GM19395 (cell line): ENCODE measurements at regions not wholly inside any gene's neighbourhood (a gene's known extent, or its start where the extent isn't known, plus 50 kb on each side); places are given as distances from the start of the nearest gene placed in this dataset.
"Not testable (repeated sequence)": the region's sequence is repeated elsewhere in the genome, so short reads cannot be mapped to it uniquely, and the experiment has no call there.

Source experiments
- ATAC-seq: cut with Tn5 transposase; IDR thresholded peaks from one replicate; pipeline ENCODE4 v1.9.1; 2021; ENCODE audit warnings: mild to moderate bottlenecking, moderate library complexity; ENCODE audit not compliant: unreplicated experiment

DNA sequence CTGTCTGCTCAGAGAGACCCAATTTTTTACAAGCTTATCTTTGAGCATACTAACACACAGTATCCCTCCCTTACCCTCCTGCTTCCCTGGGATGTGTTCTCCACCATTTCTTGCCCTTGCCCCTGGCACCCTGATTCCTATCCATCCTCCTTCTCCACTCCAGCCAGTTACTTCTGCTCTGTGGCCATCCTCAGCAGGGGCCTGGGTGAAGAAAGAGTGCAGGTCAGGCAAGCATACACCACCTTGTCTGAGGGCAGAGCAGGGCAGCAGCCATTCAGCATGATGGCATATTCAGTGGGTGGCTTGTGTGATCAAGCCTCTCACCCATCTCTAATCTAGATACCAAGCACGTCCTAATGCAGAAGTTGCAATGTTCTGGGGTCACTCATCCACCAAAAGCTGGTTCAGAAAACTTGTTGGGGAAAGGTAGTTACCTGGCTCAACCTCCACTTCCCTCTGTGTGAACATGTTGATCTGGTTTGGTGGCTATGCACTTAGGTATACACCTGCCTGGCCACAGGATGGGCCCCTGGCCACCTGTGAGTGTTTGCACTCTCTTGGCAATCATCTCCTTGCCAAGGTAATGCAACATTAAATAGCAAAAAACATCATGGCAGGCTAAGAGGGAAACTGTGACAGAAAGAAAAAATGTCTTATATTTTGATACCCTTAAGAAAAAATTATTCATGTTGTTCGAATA, 900.3 kb upstream of the MIR17HG start:
- ATAC-seq, result no peak

DNA sequence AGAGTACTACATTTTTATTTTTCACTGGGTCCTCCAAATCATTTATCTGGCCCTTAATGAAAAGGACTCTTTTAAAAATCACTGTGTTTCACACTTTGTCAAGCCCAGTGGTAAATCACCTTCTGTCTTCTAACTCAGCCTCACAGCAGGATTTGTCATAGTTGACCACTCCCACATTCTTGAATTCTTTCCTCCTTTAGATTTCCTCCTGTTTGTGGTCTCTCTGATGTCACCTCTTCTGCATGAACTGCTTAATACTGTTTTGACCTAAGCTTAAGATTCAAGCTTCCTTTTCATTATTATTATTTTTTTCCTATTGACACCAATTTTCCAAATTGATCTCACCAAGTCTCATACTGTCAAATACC, 899.8 kb upstream of the MIR17HG start:
- no peak for ATAC-seq

DNA sequence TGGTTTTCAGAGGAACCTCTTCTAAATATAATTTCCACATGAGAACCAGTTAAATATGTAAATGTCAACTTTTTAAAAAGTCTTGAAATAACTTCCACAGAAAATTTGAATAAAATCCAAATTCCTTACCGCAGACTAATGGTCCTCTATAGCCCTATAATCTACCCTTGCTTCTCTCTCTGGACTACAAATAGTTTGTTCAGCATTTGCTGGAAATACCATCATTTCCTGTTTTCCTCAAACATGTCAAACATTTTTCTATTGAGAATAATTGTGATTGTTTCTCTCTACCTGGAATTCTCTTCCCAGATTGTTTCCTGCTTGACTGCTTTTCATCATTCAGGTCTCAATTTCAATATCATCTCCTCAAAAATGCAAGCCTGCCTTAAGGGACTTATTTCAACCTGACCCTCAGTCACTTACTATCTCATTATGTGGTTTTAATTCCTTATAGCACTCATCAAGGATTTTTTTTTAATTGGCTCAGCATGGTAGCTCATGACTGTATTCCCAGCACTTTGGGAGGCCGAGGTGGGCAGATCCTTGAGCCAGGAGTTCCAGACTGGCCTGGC, 898.9 kb upstream of the MIR17HG start:
- ATAC-seq, result no peak

DNA sequence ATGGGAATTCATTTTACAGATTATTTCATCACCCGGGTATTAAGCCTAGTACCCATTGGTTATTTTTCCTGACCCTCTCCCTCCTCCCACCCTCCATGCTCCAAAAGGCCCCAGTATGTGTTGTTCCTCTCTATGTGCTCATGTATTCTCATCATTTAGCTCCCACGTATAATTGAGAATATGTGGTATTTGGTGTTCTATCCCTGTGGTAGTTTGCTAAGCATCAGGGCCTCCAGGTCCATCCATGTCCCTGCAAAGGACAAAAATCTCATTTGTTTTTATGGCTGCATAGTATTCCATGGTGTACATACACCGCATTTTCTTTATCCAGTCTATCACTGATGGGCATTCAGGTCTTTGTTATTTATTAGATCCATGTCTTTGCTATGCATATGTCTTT, 894.1 kb upstream of the MIR17HG start:
- no peak for ATAC-seq

DNA sequence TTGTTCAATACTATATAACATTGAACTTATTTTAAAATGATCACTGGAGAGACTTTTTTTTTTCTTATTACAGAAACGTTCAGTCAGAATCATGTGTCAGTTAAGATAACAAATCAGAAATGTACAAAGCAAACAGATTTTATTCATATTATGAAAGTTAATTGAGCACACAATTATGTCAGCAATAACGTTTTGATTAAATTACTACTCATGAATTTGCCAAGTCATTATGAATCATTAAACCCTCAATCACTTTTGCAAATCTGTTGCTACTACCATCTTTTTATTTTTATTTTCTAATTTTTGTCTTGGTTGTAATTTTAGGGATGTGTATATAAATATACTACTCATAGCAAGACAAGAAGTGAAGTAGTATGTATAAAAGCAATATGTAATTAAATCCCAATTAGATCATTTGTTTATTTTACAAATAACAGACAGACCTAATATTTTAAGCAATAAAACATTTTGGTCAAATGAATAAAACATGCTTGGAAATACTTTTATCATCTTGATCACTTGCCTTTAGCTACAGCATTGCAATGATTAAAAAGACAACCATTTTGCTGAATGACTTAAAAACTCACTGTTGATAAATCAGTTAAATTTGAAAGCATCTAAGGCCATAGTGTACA, 893.4 kb upstream of the MIR17HG start:
- ATAC-seq, result no peak

DNA sequence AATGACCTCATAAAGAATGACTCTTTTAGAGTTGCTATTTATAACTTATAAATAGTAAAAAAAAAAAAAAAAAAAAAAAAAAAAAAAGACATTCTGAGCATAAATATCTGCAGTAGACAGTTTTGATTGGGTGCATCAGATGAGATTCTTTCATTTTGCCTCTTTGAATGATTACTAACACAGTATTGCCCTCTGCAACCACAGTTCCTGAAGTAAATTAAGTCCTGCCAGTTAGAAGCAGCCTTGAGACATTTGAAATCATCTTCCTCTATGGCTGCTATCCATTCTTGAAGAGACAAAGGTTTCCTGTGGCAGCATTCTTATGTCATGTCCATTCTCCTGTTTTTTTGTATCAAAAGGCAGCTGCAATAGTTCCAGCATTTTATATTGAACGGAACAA, 892.4 kb upstream of the MIR17HG start:
- ATAC-seq, result no peak

DNA sequence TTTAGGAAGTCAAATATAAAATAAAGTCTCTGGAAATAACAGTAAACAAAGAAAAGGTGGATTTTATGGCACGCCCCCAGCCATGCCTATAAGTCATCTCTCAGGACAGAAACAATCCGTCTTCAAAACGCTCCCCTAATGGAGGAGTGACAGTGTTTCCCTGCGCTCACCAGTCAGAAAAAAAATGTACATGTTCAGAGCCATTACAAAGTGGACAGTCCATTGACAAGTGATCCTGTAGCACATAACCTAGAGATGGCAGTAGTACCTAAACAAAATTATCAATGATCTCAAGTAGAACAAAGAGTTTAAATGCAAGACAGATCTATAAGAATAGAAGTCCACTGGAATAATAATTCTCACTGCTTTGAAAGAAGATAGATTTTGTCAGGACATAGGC, 891.7 kb upstream of the MIR17HG start:
- ATAC-seq, result no peak

DNA sequence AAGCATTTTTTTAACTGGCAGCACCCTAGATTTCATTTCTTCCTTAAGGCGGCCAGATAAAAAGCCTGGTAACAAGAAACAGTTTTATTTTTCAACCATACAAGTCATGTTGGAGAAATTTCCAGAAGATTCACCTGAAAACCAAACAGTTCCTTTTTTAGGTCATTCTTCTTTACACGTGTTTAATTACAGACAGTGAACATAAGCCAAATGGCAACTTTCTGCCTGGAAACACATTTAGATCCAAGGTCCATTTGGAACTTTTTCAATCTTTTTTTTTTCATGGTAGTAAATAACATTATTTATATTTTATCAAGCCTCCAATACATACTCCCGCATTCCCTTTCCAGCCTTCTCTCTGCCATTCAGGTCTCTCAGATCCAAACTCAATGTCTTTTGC, 886.1 kb upstream of the MIR17HG start:
- ATAC-seq, result no peak

DNA sequence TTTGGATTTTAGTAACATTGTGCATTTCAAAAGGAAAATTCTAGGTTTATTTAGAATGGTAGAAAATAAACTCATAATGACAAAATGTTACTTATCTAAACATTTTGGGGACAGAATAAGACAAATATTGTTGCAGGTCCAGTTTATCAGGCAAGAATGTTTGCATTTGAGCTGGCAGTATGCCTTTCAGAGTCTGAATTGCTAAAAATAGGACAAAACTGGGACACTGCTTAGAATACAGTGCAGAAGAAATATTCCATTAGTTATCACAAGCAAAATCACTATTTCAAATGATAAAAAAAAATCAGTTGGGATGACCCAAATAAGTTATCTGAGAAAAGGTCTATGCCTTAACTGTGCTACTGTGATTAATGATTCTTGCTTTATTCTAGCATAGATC, 870.3 kb upstream of the MIR17HG start:
- no peak for ATAC-seq

DNA sequence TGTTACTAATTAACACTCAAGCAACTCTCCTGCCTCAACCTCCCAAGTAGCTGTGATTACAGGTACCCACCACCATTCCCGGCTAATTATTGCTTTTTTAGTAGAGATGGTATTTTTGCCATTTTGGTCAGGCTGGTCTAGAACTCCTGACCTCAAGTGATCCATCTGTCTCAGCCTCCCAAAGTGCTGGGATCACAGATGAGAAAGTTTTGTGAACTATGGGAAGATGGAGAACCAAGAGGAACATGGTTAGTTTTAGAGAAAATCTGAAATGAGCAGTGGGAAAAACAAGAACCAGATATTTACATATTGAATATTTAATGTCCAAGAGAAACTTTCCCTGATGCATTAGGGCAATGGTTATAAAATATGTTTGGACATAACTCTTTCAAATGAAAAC, 863.6 kb upstream of the MIR17HG start:
- ATAC-seq, result no peak

DNA sequence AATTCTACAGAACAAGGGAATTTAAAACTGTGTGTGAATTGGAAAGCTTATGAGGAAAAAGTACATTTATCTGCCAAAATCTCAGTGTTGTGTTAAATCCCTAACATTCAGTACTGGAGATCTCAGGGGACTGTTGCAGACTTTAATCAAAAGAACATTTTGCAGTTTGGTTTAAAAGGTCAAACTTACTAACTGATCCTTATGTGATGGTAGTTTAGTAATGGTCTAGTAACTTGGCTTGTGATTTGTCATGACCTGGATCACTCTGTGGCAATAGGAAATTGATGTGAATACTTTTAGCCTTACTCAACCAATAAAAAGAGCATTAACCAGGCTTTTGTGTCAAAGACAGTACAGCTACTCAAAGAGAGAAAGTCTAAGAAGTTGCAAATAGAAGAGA, 862.1 kb upstream of the MIR17HG start:
- no peak for ATAC-seq

DNA sequence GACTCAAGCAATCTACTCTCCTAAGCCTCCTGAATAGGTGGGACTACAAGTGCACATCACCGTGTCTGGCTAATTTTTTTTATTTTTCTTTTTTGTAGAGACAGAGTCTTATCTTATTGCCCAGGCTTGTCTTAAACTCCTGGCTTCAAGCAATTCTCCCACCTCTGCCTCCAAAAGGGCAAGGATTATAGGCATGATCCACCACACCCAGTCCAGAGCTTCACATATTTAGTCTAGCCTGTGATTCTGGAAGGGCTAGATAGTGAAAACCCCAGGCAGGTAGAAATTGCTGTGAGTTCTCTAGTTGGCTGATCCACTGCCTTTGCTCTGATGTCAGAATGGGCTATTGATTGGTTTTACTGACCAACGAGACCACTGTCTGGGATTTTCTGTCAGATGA, 854.6 kb upstream of the MIR17HG start:
- ATAC-seq, result no peak

DNA sequence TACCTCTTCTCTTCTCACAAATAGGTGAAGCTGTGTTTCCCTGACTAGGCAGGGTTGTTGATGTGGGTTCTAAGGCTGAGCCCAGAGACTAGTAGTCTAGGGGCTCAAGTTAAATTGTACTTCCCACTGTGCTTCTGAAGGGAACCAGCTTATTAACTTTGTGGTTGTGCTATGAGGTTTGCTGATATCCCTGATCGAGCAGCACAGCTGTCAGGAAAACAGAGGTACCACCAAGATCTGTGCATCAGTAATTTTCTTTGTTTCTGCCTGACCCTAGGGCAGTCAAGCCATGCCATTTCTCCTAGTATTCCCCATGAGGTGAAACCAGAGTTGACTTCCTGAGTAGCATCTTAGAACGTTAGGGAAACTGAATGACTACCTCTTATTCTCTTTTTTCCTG, 853.8 kb upstream of the MIR17HG start:
- ATAC-seq, result no peak

DNA sequence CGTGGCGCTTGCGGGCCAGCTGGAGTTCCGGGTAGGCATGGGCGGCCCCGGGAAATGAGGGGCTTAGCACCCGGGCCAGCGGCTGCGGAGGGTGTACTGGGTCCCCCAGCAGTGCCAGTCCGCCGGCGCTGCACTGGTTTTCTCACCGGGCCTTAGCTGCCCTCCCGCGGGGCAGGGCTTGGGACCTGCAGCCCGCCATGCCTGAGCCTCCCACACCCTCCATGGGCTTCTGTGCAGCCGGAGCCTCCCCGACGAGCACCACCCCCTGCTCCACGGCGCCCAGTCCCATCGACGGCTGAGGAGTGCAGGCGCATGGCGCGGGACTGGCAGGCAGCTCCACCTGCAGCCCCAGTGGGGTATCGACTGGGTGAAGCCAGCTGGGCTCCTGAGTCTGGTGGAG, 852.6 kb upstream of the MIR17HG start:
- ATAC-seq, result not testable (repeated sequence)

DNA sequence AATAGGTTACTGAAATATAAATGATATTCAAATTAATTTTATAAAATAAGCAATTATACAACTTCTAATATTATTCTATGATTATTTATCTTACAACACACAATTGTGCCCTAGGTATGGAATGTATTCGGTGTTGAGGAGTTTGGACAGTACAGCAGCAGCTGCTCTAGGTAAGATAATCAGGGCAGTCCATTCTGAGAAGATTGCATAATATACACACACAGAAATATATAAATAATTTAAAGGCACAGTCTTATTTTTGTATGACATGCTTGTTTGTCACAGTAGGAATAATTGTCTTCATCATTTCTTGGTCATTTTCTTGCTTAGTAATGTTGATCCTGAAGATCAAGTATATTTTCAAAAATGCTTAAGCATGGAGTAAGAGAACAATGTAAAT, 849.4 kb upstream of the MIR17HG start:
- ATAC-seq, result no peak

DNA sequence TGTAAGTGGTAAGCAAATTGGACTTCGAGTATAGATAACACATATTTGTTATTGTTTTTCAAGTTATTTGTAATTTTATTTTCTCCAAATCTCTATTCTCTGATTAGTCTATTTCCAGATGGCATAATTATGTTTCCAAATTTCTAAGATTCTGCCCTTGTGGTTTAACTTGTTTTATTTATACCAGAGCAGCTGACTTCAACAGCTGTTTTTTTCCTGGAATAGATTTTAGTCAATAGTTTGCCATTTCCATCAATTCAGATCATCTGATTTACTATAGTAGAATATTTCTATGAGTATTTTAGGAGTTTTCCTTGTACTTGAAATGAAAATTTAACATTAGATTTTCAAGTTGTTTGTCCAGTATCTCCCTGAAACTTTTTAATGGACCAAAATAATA, 848.7 kb upstream of the MIR17HG start:
- ATAC-seq, result no peak

DNA sequence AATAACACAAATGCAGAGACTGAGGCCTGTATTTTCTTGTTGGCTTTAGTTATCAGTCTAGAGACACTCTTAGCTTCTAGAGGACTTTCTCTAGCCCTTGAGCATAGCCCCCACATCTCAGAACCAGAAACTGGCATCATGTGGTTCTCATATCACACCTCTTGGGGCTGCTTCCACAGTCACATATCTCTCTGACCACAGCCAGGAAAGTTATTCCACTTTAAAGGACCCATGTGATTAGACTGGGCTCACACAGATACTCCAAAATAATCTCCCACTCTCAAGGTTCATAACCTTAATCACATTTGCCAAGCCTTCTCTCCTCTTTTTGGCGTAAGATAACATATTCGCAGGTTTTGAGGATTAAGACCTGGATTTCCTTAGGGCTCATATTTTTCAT, 846.9 kb upstream of the MIR17HG start:
- ATAC-seq, result no peak

DNA sequence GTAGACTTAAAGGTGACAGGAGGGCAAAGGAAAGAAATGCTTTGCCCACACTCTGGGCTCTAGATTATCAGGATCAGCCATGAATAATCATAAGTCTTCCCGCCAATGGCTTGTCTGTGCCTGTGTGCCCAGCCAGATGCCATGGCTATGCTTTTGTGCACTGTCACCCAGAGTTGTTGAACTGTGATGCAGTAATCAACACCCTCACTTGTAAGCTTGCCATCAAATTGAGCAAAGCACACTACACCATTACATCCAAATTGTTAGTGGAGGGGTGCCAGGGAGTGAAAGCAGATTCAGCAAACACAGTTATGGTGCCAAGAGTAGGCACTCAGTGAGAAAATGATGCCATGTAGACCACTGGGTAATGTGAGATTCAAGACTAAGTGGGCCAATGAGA, 845.3 kb upstream of the MIR17HG start:
- no peak for ATAC-seq

DNA sequence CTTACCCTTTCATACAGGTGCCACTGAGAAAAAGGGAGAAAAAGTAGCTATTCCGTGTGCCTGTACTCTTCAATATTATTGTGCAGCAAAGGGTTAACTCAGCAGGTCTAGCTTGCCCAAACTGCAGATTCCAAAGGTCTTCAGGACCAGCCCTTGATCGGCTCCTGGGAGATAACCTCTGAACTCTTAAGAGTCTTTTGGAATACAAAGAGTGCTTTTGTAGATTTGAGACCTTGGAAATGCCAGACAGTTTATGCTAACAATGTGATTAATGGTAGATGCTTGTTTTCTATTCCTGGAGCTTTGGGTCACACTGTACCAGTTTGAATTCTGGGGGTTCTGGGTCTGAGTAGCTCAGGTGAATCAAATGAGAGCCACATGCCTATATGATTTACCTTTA, 844.7 kb upstream of the MIR17HG start:
- ATAC-seq, result no peak

DNA sequence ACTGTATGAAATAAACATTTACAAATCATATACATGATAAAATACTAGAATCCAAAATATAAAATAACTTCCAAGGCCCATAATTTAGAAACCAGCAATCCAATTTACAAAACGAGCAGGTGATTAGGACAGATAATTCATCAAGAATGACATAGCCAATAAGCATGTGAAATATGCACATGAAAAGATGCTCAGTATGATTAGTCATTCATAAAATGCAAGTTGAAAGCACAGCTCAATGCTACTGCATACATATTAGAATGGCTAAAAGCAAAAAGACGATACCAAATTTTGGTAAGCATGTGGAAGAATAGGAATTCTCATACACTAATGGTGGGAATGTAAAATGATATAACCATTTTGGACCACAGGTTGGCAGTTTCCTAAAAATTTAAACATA, 837.2 kb upstream of the MIR17HG start:
- ATAC-seq, result no peak

DNA sequence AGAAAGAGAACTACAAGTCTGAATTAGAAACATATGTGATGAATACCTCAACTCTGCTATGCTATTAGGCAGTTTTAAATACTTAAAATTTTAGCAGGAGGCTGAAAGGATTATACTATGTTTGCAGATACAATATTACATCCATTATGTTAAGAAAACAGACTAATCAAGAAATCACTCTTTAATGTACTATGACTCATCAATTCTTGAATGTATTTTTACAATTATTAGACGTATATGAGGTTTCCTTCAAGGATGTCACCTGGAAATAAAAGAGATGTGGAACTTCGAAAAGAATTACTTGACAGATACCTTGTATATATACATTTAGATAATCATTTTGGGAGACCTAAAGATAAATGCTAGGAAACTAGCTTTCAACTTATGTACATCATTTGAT, 835.6 kb upstream of the MIR17HG start:
- ATAC-seq, result no peak

DNA sequence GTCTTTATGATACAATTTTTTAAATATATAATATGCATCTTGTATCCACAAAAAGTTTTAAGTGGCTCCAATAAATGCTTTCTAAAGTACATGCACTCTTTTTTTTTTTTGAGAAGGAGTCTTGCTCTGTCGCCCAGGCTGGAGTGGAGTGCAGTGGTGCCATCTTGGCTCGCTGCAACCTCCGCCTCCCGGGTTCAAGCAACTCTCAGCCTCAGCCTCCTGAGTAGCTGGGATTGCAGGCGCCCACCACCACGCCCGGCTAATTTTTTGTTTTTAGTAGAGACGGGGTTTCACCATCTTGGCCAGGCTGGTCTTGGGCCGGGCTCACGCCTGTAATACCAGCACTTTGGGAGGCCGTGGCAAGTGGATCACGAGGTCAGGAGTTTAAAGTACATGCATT, 832.8 kb upstream of the MIR17HG start:
- ATAC-seq, result not testable (repeated sequence)

DNA sequence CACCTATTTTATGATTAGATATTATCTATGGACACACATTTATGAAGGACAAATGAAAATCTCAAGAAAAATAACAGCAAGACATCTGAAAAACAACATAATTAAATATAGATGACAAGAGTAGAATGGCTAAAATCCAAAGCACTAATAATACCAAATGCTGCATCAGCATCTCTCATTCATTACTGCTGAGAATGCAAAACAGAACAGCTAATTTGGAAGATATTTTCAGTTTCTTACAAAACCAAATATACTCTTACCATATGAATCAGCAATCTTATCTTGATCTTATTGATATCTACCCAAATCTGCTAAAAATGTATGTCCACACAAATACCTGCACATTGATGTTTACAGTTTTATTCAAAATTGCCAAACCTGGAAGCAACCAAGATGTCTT, 829.1 kb upstream of the MIR17HG start:
- no peak for ATAC-seq
